Loucy (cell line): ENCODE measurements at regions not wholly inside any gene's neighbourhood (a gene's known extent, or its start where the extent isn't known, plus 50 kb on each side); places are given as distances from the start of the nearest gene placed in this dataset.

ENCODE experiments used
- H2AFZ ChIP-seq: fragments of 200-600 bp; sonication (generic); 2 replicates; pipeline ENCODE4 v1.6.0; 2016; ENCODE audit warnings: antibody characterized with exemption, mild to moderate bottlenecking, low read length, moderate library complexity
- H3F3A ChIP-seq: fragments of 200-600 bp; 2 replicates; pipeline ENCODE4 v1.6.0; 2016; ENCODE audit warnings: antibody characterized with exemption, low read depth, mild to moderate bottlenecking
- H3K27me3 ChIP-seq: fragments of 200-600 bp; sonication (generic); 2 replicates; pipeline ENCODE4 v1.6.1; 2014; ENCODE audit warnings: low read length, mild to moderate bottlenecking; ENCODE audit not compliant: insufficient read depth, poor library complexity, severe bottlenecking
- H3K36me3 ChIP-seq: fragments of 200-600 bp; sonication (generic); 2 replicates; pipeline ENCODE4 v1.6.1; 2016; ENCODE audit warnings: low read length; ENCODE audit not compliant: insufficient read depth
- H3K4me1 ChIP-seq: fragments of 200-600 bp; sonication (generic); 2 replicates; pipeline ENCODE4 v1.5.1; 2014; ENCODE audit warnings: low read length, mild to moderate bottlenecking; ENCODE audit not compliant: insufficient read depth, poor library complexity, severe bottlenecking
- H3K4me2 ChIP-seq: fragments of 200-600 bp; sonication (generic); 2 replicates; pipeline ENCODE4 v1.6.0; 2014; ENCODE audit warnings: antibody characterized with exemption, low read length, low read depth, mild to moderate bottlenecking; ENCODE audit not compliant: poor library complexity, severe bottlenecking
- H3K4me3 ChIP-seq: fragments of 200-600 bp; sonication (generic); 2 replicates; pipeline ENCODE4 v1.5.1; 2014; ENCODE audit warnings: low read length, mild to moderate bottlenecking, mixed read lengths; ENCODE audit not compliant: poor library complexity, severe bottlenecking
- H3K79me2 ChIP-seq: fragments of 200-600 bp; sonication (generic); 2 replicates; pipeline ENCODE4 v1.6.1; 2014; ENCODE audit warnings: low read length; ENCODE audit not compliant: insufficient read depth
- H3K9ac ChIP-seq: fragments of 200-600 bp; sonication (generic); 2 replicates; pipeline ENCODE4 v1.6.0; 2014; ENCODE audit warnings: mild to moderate bottlenecking, low read depth, low read length, moderate library complexity; ENCODE audit not compliant: poor library complexity, severe bottlenecking
- H3K9me2 ChIP-seq: fragments of 200-600 bp; sonication (generic); replicated peaks from 2 replicates; pipeline ENCODE4 v1.6.1; 2016; ENCODE audit warnings: low read depth, low read length, mixed read lengths
- H3K9me3 ChIP-seq: fragments of 200-600 bp; sonication (generic); 2 replicates; pipeline ENCODE4 v1.6.1; 2014; ENCODE audit warnings: mild to moderate bottlenecking, antibody characterized with exemption, low read length, low read depth; ENCODE audit not compliant: insufficient read depth
- H4K20me1 ChIP-seq: fragments of 200-600 bp; sonication (generic); 2 replicates; pipeline ENCODE4 v1.6.0; 2014; ENCODE audit warnings: antibody characterized with exemption, low read length, mild to moderate bottlenecking; ENCODE audit not compliant: insufficient read depth, poor library complexity, severe bottlenecking
- CTCF ChIP-seq: fragments of 200-600 bp; sonication (generic); conservative IDR thresholded peaks from 2 replicates; pipeline ENCODE4 v1.5.1; 2014; ENCODE audit warnings: mild to moderate bottlenecking, antibody characterized with exemption, low read length
- EZH2phosphoT487 ChIP-seq: fragments of 200-600 bp; IDR thresholded peaks from 2 replicates; pipeline ENCODE4 v1.6.1; 2018; ENCODE audit warnings: antibody characterized with exemption, mild to moderate bottlenecking, moderate library complexity, borderline replicate concordance

DNA sequence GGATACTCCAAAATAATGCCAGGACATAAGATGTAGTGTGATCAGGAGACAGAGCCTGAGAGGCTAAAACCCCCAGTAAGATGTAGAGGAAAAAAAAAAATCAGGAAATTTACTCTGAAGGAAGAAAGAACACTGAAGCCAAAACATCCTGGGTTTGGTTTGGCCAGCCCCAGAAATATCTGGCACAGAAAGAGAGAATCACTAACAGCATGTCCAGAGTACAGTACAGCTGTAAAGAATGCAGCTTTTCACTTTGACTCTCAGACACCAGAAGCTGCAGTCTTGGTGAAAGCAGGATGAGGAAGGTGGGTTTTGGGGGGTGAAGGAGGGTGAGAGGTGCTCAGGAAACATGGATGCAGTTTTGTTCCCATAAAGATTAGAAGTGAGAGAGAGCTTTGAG lies 1577.7 kb upstream of the ACVR2A start:
- Histone ChIP-seq H3K9me3 (no peaks in the 10 kb centered on the region), H3F3A (no peaks in the 10 kb centered on the region), H3K4me2 (no peak overlapping the region), H3K9ac (no peak overlapping the region), H3K9me2 (no peaks in the 10 kb centered on the region), H3K4me1 (no peaks in the 10 kb centered on the region), H2AFZ (no peak overlapping the region), H3K79me2 (no peaks in the 10 kb centered on the region), H3K27me3 (no peaks in the 10 kb centered on the region), H3K4me3 (no peak overlapping the region), H3K36me3 (no peaks in the 10 kb centered on the region), H4K20me1 (no peaks in the 10 kb centered on the region)
- TF ChIP-seq EZH2phosphoT487 (no peak), CTCF (no peak)

- Histone ChIP-seq H3K9me3 (no peaks in the 10 kb centered on the region), H4K20me1 (no peaks in the 10 kb centered on the region), H3K9ac (no peak overlapping the region), H3K4me1 (no peaks in the 10 kb centered on the region), H2AFZ (no peak overlapping the region), H3K36me3 (no peaks in the 10 kb centered on the region), H3K79me2 (no peaks in the 10 kb centered on the region), H3K9me2 (no peaks in the 10 kb centered on the region), H3K4me3 (no peak overlapping the region), H3K4me2 (no peak overlapping the region), H3K27me3 (no peaks in the 10 kb centered on the region), H3F3A (no peaks in the 10 kb centered on the region)
- TF ChIP-seq EZH2phosphoT487 (no peak), CTCF (no peak)
Observed at GRCh38 chr2:146265656-146266055, 1579.2 kb upstream of the ACVR2A start.

GRCh38 chr2:146262606-146263005 lies 1582.2 kb upstream of the ACVR2A start:
- Histone ChIP-seq H3K36me3 (no peaks in the 10 kb centered on the region), H4K20me1 (no peaks in the 10 kb centered on the region), H3K9me3 (no peaks in the 10 kb centered on the region), H3K79me2 (no peaks in the 10 kb centered on the region), H3K4me1 (no peaks in the 10 kb centered on the region), H3K27me3 (no peaks in the 10 kb centered on the region), H3K4me3 (no peak overlapping the region), H2AFZ (no peak overlapping the region), H3K4me2 (no peak overlapping the region), H3K9ac (no peak overlapping the region), H3K9me2 (no peaks in the 10 kb centered on the region), H3F3A (no peaks in the 10 kb centered on the region)
- no peak for TF ChIP-seq CTCF
- TF ChIP-seq EZH2phosphoT487: no peak
